Common myeloid progenitor, CD34-positive (primary cell): ENCODE measurements at regions not wholly inside any gene's neighbourhood (a gene's known extent, or its start where the extent isn't known, plus 50 kb on each side); places are given as distances from the start of the nearest gene placed in this dataset.

Experiments used
- CTCF ChIA-PET: fragments of 350-600 bp; sonication (Branson Sonifier 250); formaldehyde crosslinking; loops from one replicate; lab custom pipeline; 2021; ENCODE audit warnings: antibody characterized with exemption; lab: Charles Lee
- POLR2A ChIA-PET: fragments of 350-600 bp; sonication (Branson Sonifier 250); formaldehyde crosslinking; loops from one replicate; lab custom pipeline; 2021; ENCODE audit warnings: antibody characterized with exemption; lab: Charles Lee
- DNase-seq, 3 donors: peaks; one replicate each; pipeline versions ENCODE4 v3.0.0 to v3.0.0-alpha.2; 2013
- H3K27ac ChIP-seq, 2 experiments: 1 replicate in 1 of 2; 2 replicates in 1 of 2; pipeline ENCODE4 v1.7.0; 2013; ENCODE audit warnings: inconsistent platforms in 2 of 2, low read length in 2 of 2, mild to moderate bottlenecking in 2 of 2, low read depth in 1 of 2, moderate library complexity in 1 of 2; ENCODE audit not compliant: severe bottlenecking in 2 of 2, insufficient read depth in 1 of 2, poor library complexity in 1 of 2
- H3K27me3 ChIP-seq, 5 experiments: replicated peaks in 2 of 5; 1 replicate in 3 of 5; 2 replicates in 2 of 5; pipeline versions ENCODE4 v1.6.1 to v1.7.0; 2013; ENCODE audit warnings: low read length in 4 of 5, mild to moderate bottlenecking in 2 of 5, moderate library complexity in 2 of 5, inconsistent platforms in 1 of 5; ENCODE audit not compliant: insufficient read depth in 5 of 5, control insufficient read depth in 4 of 5
- H3K36me3 ChIP-seq, 4 experiments: 1 replicate in 2 of 4; 2 replicates in 2 of 4; pipeline versions ENCODE4 v1.6.1 to v1.7.0; 2013; ENCODE audit warnings: low read length in 3 of 4, control low read depth in 1 of 4, mild to moderate bottlenecking in 1 of 4; ENCODE audit not compliant: control insufficient read depth in 4 of 4, insufficient read depth in 4 of 4
- H3K4me1 ChIP-seq, 4 experiments: 1 replicate in 3 of 4; 2 replicates in 1 of 4; pipeline versions ENCODE4 v1.6.1 to v1.7.1; 2013; ENCODE audit warnings: low read length in 3 of 4, mild to moderate bottlenecking in 3 of 4, control low read depth in 1 of 4, inconsistent platforms in 1 of 4, moderate library complexity in 1 of 4; ENCODE audit not compliant: control insufficient read depth in 4 of 4, insufficient read depth in 4 of 4; ENCODE audit errors: control extremely low read depth in 1 of 4
- H3K4me3 ChIP-seq, 7 experiments: 1 replicate in 4 of 7; 2 replicates in 3 of 7; pipeline versions ENCODE4 v1.5.1 to v1.7.0; 2013; ENCODE audit warnings: mild to moderate bottlenecking in 7 of 7, low read length in 6 of 7, moderate library complexity in 6 of 7, inconsistent platforms in 2 of 7, low read depth in 2 of 7, control low read depth in 1 of 7; ENCODE audit not compliant: insufficient read depth in 4 of 7, control insufficient read depth in 1 of 7; ENCODE audit errors: extremely low read depth in 1 of 7
- H3K9me3 ChIP-seq, 5 experiments: 1 replicate in 4 of 5; 2 replicates in 1 of 5; pipeline versions ENCODE4 v1.6.1 to v1.7.1; 2013; ENCODE audit warnings: low read length in 4 of 5, mild to moderate bottlenecking in 2 of 5, inconsistent platforms in 1 of 5, low read depth in 1 of 5, moderate library complexity in 1 of 5; ENCODE audit not compliant: control insufficient read depth in 4 of 5, insufficient read depth in 2 of 5; ENCODE audit errors: control extremely low read depth in 1 of 5
- WGBS: methylation state at CpG from one replicate; pipeline ENCODE4 v1.1.5; 2013; ENCODE audit not compliant: insufficient coverage; 5-methylcytosine and 5-hydroxymethylcytosine counted together

DNA sequence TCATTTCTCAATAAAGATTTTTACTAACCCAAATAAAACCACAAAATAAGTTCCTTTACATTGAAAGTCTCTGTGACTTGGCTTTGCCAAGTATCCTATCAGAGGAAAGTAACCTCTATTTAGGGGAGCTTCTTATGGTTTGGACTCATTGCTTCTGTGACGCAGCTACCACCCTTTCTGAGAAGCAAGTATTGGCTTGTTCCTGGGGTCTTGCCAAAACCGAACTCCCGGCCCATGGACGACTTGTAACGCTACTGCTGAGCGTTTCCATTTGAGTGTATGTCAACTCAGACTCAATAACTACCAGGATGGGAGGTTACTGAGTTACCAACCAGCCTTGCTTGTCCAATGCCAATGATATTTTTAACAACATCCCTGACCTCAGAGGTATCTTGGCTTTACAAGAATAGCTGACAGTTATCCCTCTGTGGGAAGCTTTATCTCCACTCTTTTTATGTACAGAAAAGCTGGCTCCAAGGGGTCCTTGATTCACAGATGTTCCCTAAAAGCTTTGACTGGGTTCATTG, 911.9 kb downstream of the TTLL7 start:
- CTCF ChIA-PET, result no interaction called here
- Histone ChIP-seq H3K27me3 (no peaks in the 10 kb centered on the region), H3K27ac (no peak overlapping the region), H3K36me3 (no peaks in the 10 kb centered on the region), H3K9me3 (peaks cover 0 to 2% (median 0%) of the 10 kb centered on the region in 5 experiments), H3K4me3 (no peak overlapping the region), H3K4me1 (no peaks in the 10 kb centered on the region)
- 99% methylated on average over 5 of the region's 6 CpGs for WGBS
- POLR2A ChIA-PET, result no interaction called here
- DNase-seq, result no peak

DNA sequence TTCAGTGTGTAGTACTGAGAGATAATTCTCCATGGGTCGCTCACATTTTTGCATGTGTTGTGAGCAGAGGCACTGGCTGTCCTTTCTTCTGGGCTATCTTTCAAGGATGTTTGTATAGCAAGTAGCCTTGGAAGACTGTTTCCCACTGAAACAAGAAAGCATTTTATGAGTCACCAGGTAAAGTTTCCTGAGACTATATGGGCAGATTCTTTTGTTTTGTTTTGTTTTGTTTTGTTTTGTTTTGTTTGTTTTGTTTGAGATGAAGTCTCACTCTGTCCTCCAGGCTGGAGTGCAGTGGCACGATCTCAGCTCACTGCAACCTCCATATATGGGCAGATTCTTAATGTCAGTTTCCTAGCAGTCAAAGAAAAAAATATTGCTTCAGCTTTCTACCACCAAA, 912.6 kb downstream of the TTLL7 start:
- no peaks in the 10 kb centered on the region for H3K27me3 ChIP-seq
- CTCF ChIA-PET, result no interaction called here
- H3K9me3 ChIP-seq, result peaks cover 0 to 2% (median 0%) of the 10 kb centered on the region in 5 experiments
- H3K4me1 ChIP-seq, result no peaks in the 10 kb centered on the region
- H3K4me3 ChIP-seq, result no peak overlapping the region
- DNase-seq, result no peak
- 64% methylated on average over 2 of the region's 2 CpGs for WGBS
- H3K36me3 ChIP-seq, result no peaks in the 10 kb centered on the region
- no peak overlapping the region for H3K27ac ChIP-seq
- POLR2A ChIA-PET, result no interaction called here

DNA sequence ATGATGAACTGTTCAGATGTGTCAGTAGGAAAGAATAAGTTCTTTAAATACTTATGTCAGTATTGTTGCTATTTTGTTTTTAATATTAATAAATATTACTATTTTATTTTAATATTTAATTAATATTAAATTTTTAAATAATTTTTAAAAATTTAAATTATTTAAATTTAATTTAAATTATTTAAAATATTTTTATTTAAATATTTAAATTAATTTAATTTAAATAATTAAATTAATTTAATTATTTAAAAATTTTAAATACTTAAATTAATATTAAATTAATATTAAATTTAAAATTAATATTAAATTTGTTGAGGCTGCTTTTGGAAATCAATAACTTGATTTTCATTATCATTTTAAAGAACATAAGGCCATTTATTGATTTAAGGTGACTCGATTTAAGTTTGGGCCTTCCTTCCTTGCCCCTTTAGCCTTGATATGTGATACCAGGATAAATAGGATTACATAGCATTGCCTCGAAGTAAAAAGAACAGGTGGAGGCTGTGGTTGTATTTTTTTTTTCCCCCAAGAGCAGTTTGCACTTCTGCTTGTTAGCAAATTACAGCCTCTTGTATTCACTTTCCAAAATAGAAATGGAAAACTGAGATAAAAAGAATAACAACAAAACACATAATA, 915.2 kb downstream of the TTLL7 start:
- WGBS, result no CpG with 5 or more reads among the region's 2 CpGs
- peaks cover 0 to 2% (median 0%) of the 10 kb centered on the region in 5 experiments for H3K9me3 ChIP-seq
- CTCF ChIA-PET, result no interaction called here
- POLR2A ChIA-PET, result no interaction called here
- no peak overlapping the region for H3K4me3 ChIP-seq
- no peaks in the 10 kb centered on the region for H3K27me3 ChIP-seq
- no peaks in the 10 kb centered on the region for H3K36me3 ChIP-seq
- H3K4me1 ChIP-seq, result no peaks in the 10 kb centered on the region
- H3K27ac ChIP-seq, result no peak overlapping the region
- no peak for DNase-seq

DNA sequence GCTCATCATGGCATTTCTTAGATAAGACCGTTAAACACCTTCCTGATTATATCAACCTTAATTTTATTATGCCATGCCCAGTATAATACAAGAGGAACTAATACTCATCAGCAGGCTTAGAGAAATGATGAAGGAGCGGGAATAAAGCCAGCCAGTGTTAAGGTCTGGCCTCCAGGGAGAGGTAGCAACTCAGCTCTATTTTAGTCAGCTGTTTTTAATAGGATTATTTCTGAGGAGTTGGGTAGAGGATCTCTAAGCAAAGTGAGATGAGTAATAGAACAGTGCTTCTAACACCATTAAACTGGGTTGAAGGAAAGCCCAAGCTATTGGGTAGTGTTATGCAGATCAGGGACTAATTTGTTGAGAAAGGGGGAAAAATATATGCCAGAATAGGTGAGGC, 921.5 kb downstream of the TTLL7 start:
- no peak for DNase-seq
- H3K4me1 ChIP-seq, result no peaks in the 10 kb centered on the region
- no peak overlapping the region for H3K27ac ChIP-seq
- no peaks in the 10 kb centered on the region for H3K9me3 ChIP-seq
- H3K36me3 ChIP-seq, result no peaks in the 10 kb centered on the region
- no peak overlapping the region for H3K4me3 ChIP-seq
- H3K27me3 ChIP-seq, result no peaks in the 10 kb centered on the region
- 80% methylated on average over 1 of the region's 2 CpGs for WGBS
- ChIA-PET CTCF (interaction anchor here (1.2 kb wide), 1 partner anchor 8 kb away, joined by 3 read pairs; no protein-coding TSS in a partner anchor), POLR2A (no interaction called here)

DNA sequence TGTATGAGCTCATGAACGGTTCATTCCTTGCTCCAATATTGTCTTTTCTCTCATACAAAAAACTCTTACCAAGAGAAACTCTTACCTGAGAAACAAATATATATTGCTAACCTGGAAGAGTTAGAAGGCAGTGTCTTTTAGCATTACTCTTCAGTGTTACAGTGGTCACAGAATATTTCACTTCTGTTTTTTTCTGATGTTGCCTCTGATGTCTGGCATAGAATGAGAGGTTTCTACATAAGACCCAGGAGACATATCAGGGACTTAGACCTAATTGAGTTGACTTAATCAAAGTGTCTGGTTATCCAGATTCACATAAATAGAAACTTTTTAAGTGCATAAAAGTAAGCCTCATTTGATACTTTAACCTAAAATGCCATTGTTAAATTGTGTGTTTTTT, 923.8 kb downstream of the TTLL7 start:
- POLR2A ChIA-PET, result no interaction called here
- no peaks in the 10 kb centered on the region for H3K36me3 ChIP-seq
- no peaks in the 10 kb centered on the region for H3K4me1 ChIP-seq
- CTCF ChIA-PET, result no interaction called here
- WGBS, result no CpG with 5 or more reads among the region's 1 CpG
- H3K9me3 ChIP-seq, result peaks cover 0 to 1% (median 0%) of the 10 kb centered on the region in 5 experiments
- H3K27ac ChIP-seq, result no peak overlapping the region
- H3K27me3 ChIP-seq, result no peaks in the 10 kb centered on the region
- no peak for DNase-seq
- no peak overlapping the region for H3K4me3 ChIP-seq

DNA sequence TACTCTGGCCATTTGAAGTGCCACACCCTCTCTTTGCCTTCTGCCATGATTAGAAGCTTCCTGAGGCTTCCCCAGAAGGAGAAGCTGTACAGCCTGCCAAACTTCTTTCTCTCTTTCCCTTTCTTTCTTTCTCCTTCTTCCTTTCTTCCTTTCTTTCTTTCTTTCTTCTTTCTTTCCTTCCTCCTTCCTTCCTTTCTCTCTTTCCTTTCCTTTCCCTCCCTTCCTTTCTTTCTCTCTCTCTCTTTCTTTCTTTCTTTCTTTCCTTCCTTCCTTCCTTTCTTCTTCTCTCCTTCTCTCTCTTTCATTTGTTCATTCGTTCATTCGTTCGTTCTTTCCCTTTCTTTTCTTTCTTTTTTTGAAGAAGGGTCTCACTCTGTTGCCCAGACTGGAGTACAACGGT, 931.0 kb downstream of the TTLL7 start:
- 87% methylated on average over 3 of the region's 4 CpGs for WGBS
- H3K4me1 ChIP-seq, result no peaks in the 10 kb centered on the region
- peaks cover 0 to 1% (median 0%) of the 10 kb centered on the region in 5 experiments for H3K9me3 ChIP-seq
- ChIA-PET CTCF (no interaction called here), POLR2A (no interaction called here)
- no peaks in the 10 kb centered on the region for H3K36me3 ChIP-seq
- no peak for DNase-seq
- no peaks in the 10 kb centered on the region for H3K27me3 ChIP-seq
- H3K4me3 ChIP-seq, result no peak overlapping the region
- H3K27ac ChIP-seq, result no peak overlapping the region

DNA sequence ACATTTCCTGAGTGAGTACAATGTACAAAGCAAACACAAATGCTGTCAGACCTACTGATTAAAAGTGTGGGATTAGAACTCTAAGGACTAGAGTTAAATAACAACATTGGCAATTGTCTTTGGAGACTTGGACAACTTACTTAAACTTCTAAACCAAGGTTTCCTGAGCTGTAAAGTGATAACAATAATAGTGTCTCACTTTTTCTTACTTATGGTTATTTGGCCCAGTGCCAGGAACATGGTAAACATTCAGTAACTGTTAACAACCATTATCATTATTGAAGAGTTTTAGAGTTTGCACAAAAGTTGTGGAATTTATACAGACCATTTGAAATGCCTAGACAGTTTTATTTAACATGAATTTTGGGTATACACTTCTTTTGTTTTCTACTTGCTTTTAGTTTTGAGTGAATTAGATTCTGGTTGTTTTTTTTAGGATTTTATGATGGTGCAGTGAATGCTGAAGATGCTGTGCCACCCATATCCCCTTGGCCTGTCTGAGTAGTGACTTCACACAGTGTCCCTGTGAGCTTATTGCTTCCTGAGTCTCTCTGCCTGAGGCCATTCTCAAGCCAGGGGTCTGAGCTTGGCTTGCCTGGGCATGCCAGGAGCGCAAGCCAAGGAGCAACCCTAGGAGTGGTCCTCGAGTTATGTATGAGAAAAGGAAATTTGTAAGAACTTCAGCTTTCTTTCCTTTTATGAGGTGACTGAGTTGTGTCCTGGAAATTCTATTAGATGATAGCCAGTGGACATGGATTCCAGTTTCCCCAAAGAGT, 932.8 kb downstream of the TTLL7 start:
- H3K27ac ChIP-seq, result no peak overlapping the region
- no peaks in the 10 kb centered on the region for H3K4me1 ChIP-seq
- no peaks in the 10 kb centered on the region for H3K36me3 ChIP-seq
- H3K4me3 ChIP-seq, result no peak overlapping the region
- no peaks in the 10 kb centered on the region for H3K27me3 ChIP-seq
- POLR2A ChIA-PET, result no interaction called here
- DNase-seq, result no peak
- CTCF ChIA-PET, result no interaction called here
- peaks cover 0 to 1% (median 0%) of the 10 kb centered on the region in 5 experiments for H3K9me3 ChIP-seq
- 94% methylated on average over 2 of the region's 2 CpGs for WGBS
